Gastroesophageal sphincter (tissue), 3 donors: ENCODE measurements at regions not wholly inside any gene's neighbourhood (a gene's known extent, or its start where the extent isn't known, plus 50 kb on each side); places are given as distances from the start of the nearest gene placed in this dataset.

ENCODE experiments used
- CTCF ChIP-seq, 4 experiments: fragments of 200-600 bp in 2 of 4; fragments of 450-650 bp in 2 of 4; sonication (generic) in 1 of 4; IDR thresholded peaks; one replicate each; pipeline ENCODE4 v1.5.1; 2017 to 2019; ENCODE audit warnings: antibody characterized with exemption in 4 of 4, mild to moderate bottlenecking in 2 of 4, moderate library complexity in 2 of 4
- EP300 ChIP-seq: sonication (generic); formaldehyde crosslinking; IDR thresholded peaks from one replicate; pipeline ENCODE4 v1.6.1; 2017; ENCODE audit warnings: antibody characterized with exemption, mild to moderate bottlenecking
- POLR2A ChIP-seq, 2 donors: fragments of 450-650 bp; IDR thresholded peaks; one replicate each; pipeline ENCODE4 v1.6.1; 2017; ENCODE audit warnings: antibody characterized with exemption in 2 of 2, mild to moderate bottlenecking in 2 of 2, moderate library complexity in 1 of 2
- POLR2AphosphoS5 ChIP-seq: sonication (generic); formaldehyde crosslinking; IDR thresholded peaks from one replicate; pipeline ENCODE4 v1.6.1; 2017; ENCODE audit warnings: antibody characterized with exemption

GRCh38 chr18:45441110-45441847 is 174.0 kb upstream of the SLC14A2 start:
- peak; percentile 43 to 52 (median 48) for TF ChIP-seq CTCF (IDR thresholded peaks at IDR 0.05)
- TF ChIP-seq POLR2AphosphoS5: no peak
- TF ChIP-seq POLR2A (IDR thresholded peaks at IDR 0.05): no peak
- TF ChIP-seq EP300: no peak
